HEK293T (cell line): ENCODE measurements at regions not wholly inside any gene's neighbourhood (a gene's known extent, or its start where the extent isn't known, plus 50 kb on each side); places are given as distances from the start of the nearest gene placed in this dataset.

Experiments used
- ARNT ChIP-seq: fragments of 450-650 bp; IDR thresholded peaks from 2 replicates; pipeline ENCODE4 v1.6.1; 2017; ENCODE audit warnings: mild to moderate bottlenecking
- BHLHE40 ChIP-seq: fragments of 450-650 bp; IDR thresholded peaks from 2 replicates; pipeline ENCODE4 v1.6.1; 2016; ENCODE audit warnings: mild to moderate bottlenecking, moderate library complexity, borderline replicate concordance
- ELF4 ChIP-seq: fragments of 450-650 bp; IDR thresholded peaks from 2 replicates; pipeline ENCODE4 v1.6.1; 2017; ENCODE audit warnings: antibody characterized with exemption
- FOXA1 ChIP-seq: fragments of 450-650 bp; IDR thresholded peaks from 2 replicates; pipeline ENCODE4 v1.6.1; 2016; ENCODE audit warnings: mild to moderate bottlenecking
- FOXK2 ChIP-seq: fragments of 450-650 bp; IDR thresholded peaks from 2 replicates; pipeline ENCODE4 v1.6.1; 2016; ENCODE audit warnings: mild to moderate bottlenecking
- FOXM1 ChIP-seq: fragments of 450-650 bp; IDR thresholded peaks from 2 replicates; pipeline ENCODE4 v1.6.1; 2017; ENCODE audit warnings: mild to moderate bottlenecking, borderline replicate concordance
- HDGF ChIP-seq: fragments of 450-650 bp; IDR thresholded peaks from 2 replicates; pipeline ENCODE4 v1.6.1; 2017; ENCODE audit warnings: antibody characterized with exemption, borderline replicate concordance
- LEF1 ChIP-seq: fragments of 450-650 bp; IDR thresholded peaks from 2 replicates; pipeline ENCODE4 v1.6.1; 2017; ENCODE audit warnings: mild to moderate bottlenecking, borderline replicate concordance
- NFRKB ChIP-seq: fragments of 450-650 bp; IDR thresholded peaks from 2 replicates; pipeline ENCODE4 v1.6.1; 2016; ENCODE audit warnings: mild to moderate bottlenecking, moderate library complexity
- PKNOX1 ChIP-seq: fragments of 450-650 bp; IDR thresholded peaks from 2 replicates; pipeline ENCODE4 v1.6.1; 2016
- TARDBP ChIP-seq: fragments of 450-650 bp; IDR thresholded peaks from 2 replicates; pipeline ENCODE4 v1.6.1; 2016
- ZNF384 ChIP-seq: fragments of 450-650 bp; IDR thresholded peaks from 2 replicates; pipeline ENCODE4 v1.6.1; 2016

DNA sequence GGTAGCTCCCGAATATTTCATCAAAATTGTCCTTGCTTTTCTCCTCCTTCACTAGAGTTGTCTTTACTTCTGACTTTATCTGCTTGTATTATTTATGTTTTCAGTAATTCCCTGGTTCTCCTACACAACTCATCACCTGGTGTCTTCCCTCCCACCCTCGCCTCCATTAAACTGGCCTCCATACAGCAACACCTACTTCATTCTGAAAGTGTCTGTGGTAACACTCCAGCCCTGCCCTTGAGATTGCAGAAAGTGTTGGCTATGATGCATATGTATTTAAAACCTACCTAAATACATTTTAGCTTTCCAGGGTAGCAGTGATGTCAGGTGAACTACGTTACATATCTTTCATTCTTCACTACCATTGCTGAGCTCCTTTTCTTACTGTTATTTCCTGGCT, 833.3 kb upstream of the LRRN3 start:
- TF ChIP-seq LEF1 (no peak), FOXM1 (no peak), FOXA1 (no peak), ARNT (no peak), BHLHE40 (no peak), NFRKB (no peak), FOXK2 (no peak), HDGF (no peak), ZNF384 (no peak), PKNOX1 (no peak), ELF4 (no peak), TARDBP (no peak)
